Hepatocyte (in vitro differentiated cells): ENCODE measurements at regions not wholly inside any gene's neighbourhood (a gene's known extent, or its start where the extent isn't known, plus 50 kb on each side); places are given as distances from the start of the nearest gene placed in this dataset.

Experiments
- EZH2 ChIP-seq: fragments of 200-600 bp; sonication (generic); IDR thresholded peaks from 2 replicates; pipeline ENCODE4 v1.6.1; 2016; ENCODE audit warnings: antibody characterized with exemption, mild to moderate bottlenecking, borderline replicate concordance
- EZH2phosphoT487 ChIP-seq: fragments of 200-600 bp; sonication (generic); IDR thresholded peaks from one replicate; pipeline ENCODE4 v1.6.1; 2018; ENCODE audit warnings: antibody characterized with exemption, mild to moderate bottlenecking, low read depth, moderate library complexity; ENCODE audit not compliant: unreplicated experiment, severe bottlenecking
- TF ChIP-seq, protein P1 (sequence below): fragments of 200-600 bp; sonication (generic); IDR thresholded peaks from 2 replicates; pipeline ENCODE4 v1.5.1; 2016; ENCODE audit warnings: antibody characterized with exemption, mild to moderate bottlenecking; ENCODE audit not compliant: poor library complexity

DNA sequence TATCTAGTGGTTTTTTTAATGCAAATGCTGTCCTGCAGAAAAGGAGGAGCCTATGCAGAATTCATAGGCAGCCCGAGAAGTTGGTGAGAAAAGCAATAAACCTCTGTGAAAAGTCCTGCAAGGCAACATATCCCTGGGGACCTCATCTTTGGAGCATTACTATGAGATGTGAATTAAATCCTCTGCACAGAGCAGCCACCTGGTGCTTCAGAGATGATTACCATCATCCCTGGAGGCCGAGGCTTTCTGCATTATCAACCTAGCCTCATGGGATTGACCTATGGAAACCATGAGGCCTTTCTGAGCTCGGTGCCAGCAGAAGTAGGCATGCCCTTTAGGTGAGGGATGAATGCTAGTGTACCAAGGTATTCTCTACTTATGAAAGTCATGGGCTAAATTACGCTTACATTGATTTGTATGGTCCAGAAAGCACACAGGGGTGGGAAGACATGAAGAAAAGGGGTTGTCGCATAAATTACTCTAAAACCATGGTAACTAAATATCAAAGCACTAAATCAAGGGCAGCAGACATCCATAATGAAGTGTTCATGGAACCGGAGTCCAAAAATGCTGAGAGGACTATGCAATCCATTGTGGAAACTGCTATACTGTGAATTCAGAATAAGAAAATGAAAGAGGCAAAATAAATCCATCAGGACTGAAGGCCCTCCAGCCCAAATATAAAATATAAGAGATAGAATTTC, 623.5 kb upstream of the DDX18 start:
- TF ChIP-seq, protein P1, sequence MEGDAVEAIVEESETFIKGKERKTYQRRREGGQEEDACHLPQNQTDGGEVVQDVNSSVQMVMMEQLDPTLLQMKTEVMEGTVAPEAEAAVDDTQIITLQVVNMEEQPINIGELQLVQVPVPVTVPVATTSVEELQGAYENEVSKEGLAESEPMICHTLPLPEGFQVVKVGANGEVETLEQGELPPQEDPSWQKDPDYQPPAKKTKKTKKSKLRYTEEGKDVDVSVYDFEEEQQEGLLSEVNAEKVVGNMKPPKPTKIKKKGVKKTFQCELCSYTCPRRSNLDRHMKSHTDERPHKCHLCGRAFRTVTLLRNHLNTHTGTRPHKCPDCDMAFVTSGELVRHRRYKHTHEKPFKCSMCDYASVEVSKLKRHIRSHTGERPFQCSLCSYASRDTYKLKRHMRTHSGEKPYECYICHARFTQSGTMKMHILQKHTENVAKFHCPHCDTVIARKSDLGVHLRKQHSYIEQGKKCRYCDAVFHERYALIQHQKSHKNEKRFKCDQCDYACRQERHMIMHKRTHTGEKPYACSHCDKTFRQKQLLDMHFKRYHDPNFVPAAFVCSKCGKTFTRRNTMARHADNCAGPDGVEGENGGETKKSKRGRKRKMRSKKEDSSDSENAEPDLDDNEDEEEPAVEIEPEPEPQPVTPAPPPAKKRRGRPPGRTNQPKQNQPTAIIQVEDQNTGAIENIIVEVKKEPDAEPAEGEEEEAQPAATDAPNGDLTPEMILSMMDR: no peak
- TF ChIP-seq EZH2: no peak
- no peak for TF ChIP-seq EZH2phosphoT487
